SH-SY5Y (cell line): ENCODE measurements at regions not wholly inside any gene's neighbourhood (a gene's known extent, or its start where the extent isn't known, plus 50 kb on each side); places are given as distances from the start of the nearest gene placed in this dataset.

ENCODE experiments used
- GATA2 ChIP-seq: IDR thresholded peaks from 2 replicates; pipeline ENCODE4 v1.6.1; 2011; ENCODE audit warnings: mild to moderate bottlenecking, low read depth, low read length
- GATA3 ChIP-seq: IDR thresholded peaks from 2 replicates; pipeline ENCODE4 v1.6.1; 2011; ENCODE audit warnings: low read depth, mild to moderate bottlenecking, low read length, moderate library complexity

DNA sequence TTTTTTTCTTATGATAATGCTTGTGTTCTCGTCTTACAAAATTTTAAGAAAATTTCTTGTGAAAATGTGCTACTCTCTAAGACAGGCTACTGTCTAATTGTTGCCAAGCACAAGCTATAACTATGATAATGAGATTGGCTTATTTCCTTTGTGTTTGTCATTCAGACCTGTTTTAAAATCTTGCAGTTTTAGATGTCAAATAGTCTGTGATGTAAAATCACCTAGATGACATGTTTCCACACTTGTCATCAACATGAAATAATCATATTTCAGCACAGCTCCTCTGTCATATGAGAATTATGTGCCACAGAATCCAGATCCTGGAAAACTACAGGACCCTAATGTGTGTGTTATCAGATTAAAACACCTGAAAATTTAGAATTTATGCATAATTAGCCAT lies 539.7 kb downstream of the USP25 start:
- TF ChIP-seq GATA3 = no peak
- no peak for TF ChIP-seq GATA2
